ENCODE measurements at regions not wholly inside any gene's neighbourhood (a gene's known extent, or its start where the extent isn't known, plus 50 kb on each side); places are given as distances from the start of the nearest gene placed in this dataset.

DNA sequence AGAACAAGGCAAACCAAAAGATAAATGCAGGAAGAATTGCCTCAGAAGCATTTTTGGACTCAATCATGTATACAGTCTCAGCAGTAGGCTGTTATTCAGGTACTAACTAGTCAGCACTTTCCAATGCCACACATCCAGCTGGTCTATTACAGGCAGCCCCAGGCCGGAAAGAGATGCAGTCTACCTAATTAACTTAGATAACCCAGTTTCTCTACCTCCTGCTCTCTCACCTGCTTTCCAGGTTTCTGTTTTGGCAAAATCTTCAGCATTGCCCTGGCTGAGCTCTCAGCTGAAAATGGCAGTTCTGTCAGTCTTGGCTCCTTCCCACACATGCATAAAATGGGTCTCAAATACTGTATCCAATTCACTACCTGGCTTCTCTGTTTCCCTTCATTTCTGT, 101.3 kb upstream of the UFL1 start:
- Histone ChIP-seq H3K27ac (ENCODE audit: low read depth in 1 of 2, low read length in 2 of 2) (no peak overlapping the region), H3K9ac (ENCODE audit: low read depth in 1 of 2, low read length in 2 of 2) (no peak overlapping the region), H3K4me1 (ENCODE audit: control insufficient read depth in 4 of 4, insufficient read depth in 4 of 4, low read length in 3 of 4) (no peaks in the 10 kb centered on the region), H3K27me3 (ENCODE audit: control insufficient read depth in 4 of 4, insufficient read depth in 4 of 4, low read length in 3 of 4) (no peaks in the 10 kb centered on the region), H3K9me3 (ENCODE audit: control insufficient read depth in 4 of 4, low read length in 3 of 4) (peaks cover 0 to 2% (median 0%) of the 10 kb centered on the region in 4 donors), H3K36me3 (ENCODE audit: control insufficient read depth in 4 of 4, insufficient read depth in 3 of 4, low read depth in 1 of 4, low read length in 3 of 4) (no peaks in the 10 kb centered on the region), H3K4me3 (ENCODE audit: low read depth in 1 of 3, low read length in 3 of 3) (no peak overlapping the region)
- TF ChIP-seq, protein P1, sequence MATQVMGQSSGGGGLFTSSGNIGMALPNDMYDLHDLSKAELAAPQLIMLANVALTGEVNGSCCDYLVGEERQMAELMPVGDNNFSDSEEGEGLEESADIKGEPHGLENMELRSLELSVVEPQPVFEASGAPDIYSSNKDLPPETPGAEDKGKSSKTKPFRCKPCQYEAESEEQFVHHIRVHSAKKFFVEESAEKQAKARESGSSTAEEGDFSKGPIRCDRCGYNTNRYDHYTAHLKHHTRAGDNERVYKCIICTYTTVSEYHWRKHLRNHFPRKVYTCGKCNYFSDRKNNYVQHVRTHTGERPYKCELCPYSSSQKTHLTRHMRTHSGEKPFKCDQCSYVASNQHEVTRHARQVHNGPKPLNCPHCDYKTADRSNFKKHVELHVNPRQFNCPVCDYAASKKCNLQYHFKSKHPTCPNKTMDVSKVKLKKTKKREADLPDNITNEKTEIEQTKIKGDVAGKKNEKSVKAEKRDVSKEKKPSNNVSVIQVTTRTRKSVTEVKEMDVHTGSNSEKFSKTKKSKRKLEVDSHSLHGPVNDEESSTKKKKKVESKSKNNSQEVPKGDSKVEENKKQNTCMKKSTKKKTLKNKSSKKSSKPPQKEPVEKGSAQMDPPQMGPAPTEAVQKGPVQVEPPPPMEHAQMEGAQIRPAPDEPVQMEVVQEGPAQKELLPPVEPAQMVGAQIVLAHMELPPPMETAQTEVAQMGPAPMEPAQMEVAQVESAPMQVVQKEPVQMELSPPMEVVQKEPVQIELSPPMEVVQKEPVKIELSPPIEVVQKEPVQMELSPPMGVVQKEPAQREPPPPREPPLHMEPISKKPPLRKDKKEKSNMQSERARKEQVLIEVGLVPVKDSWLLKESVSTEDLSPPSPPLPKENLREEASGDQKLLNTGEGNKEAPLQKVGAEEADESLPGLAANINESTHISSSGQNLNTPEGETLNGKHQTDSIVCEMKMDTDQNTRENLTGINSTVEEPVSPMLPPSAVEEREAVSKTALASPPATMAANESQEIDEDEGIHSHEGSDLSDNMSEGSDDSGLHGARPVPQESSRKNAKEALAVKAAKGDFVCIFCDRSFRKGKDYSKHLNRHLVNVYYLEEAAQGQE (IDR thresholded peaks at IDR 0.05), result no peak
- no peak for TF ChIP-seq YY1 (IDR thresholded peaks at IDR 0.05)
- TF ChIP-seq NR2F2 (IDR thresholded peaks at IDR 0.05), result no peak
- TF ChIP-seq, protein P2, sequence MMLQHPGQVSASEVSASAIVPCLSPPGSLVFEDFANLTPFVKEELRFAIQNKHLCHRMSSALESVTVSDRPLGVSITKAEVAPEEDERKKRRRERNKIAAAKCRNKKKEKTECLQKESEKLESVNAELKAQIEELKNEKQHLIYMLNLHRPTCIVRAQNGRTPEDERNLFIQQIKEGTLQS (IDR thresholded peaks at IDR 0.05), result no peak
- no peak for TF ChIP-seq SP1 (IDR thresholded peaks at IDR 0.05)
- TF ChIP-seq FOXA2 (IDR thresholded peaks at IDR 0.05), result no peak
- DNase-seq (ENCODE audit: low spot score), result no peak
- WGBS, result 61% methylated on average over 1 of the region's 1 CpG

DNA sequence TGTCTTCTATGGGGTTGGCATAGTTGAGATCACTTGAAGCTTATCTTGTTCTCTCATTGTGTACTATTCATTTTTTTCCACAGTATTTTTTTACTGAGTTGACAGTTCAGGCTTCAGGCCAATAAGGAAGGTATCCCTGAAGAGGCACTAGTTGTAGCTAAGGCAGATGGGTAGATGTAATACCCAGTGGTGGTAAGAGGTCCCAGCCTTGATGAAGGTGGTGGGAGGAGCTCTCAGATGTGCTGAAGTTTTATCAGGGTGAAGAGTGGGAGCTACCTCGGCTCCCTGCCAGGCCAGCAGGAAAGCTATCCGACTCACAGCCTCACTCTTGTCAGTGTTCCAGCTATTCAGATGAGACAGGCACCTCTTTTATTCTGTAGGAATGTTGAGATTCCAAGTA, 87.7 kb upstream of the UFL1 start:
- H3K27me3 ChIP-seq (ENCODE audit: control insufficient read depth in 4 of 4, insufficient read depth in 4 of 4, low read length in 3 of 4), result no peaks in the 10 kb centered on the region
- TF ChIP-seq JUND (IDR thresholded peaks at IDR 0.05) (no peak), RAD21 (IDR thresholded peaks at IDR 0.05) (no peak), FOXA2 (IDR thresholded peaks at IDR 0.05) (no peak), SP1 (IDR thresholded peaks at IDR 0.05) (no peak), TAF1 (conservative IDR thresholded peaks at IDR 0.05) (no peak), NR2F2 (IDR thresholded peaks at IDR 0.05) (no peak), YY1 (IDR thresholded peaks at IDR 0.05) (no peak), HNF4A (conservative IDR thresholded peaks at IDR 0.05) (no peak), HNF4G (IDR thresholded peaks at IDR 0.05) (no peak), EGR1 (IDR thresholded peaks at IDR 0.05; ENCODE audit: low read depth in 2 of 2) (no peak), GABPA (IDR thresholded peaks at IDR 0.05 in 1 of 2, conservative IDR thresholded peaks at IDR 0.05 in 1 of 2) (no peak)
- TF ChIP-seq, protein P3, sequence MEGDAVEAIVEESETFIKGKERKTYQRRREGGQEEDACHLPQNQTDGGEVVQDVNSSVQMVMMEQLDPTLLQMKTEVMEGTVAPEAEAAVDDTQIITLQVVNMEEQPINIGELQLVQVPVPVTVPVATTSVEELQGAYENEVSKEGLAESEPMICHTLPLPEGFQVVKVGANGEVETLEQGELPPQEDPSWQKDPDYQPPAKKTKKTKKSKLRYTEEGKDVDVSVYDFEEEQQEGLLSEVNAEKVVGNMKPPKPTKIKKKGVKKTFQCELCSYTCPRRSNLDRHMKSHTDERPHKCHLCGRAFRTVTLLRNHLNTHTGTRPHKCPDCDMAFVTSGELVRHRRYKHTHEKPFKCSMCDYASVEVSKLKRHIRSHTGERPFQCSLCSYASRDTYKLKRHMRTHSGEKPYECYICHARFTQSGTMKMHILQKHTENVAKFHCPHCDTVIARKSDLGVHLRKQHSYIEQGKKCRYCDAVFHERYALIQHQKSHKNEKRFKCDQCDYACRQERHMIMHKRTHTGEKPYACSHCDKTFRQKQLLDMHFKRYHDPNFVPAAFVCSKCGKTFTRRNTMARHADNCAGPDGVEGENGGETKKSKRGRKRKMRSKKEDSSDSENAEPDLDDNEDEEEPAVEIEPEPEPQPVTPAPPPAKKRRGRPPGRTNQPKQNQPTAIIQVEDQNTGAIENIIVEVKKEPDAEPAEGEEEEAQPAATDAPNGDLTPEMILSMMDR (IDR thresholded peaks at IDR 0.05; ENCODE audit: low read depth, low read length, missing input control), result no peak
- TF ChIP-seq, protein P1 (IDR thresholded peaks at IDR 0.05), result no peak
- TF ChIP-seq, protein P2 (IDR thresholded peaks at IDR 0.05), result no peak
- TF ChIP-seq, protein P4, sequence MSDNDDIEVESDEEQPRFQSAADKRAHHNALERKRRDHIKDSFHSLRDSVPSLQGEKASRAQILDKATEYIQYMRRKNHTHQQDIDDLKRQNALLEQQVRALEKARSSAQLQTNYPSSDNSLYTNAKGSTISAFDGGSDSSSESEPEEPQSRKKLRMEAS (IDR thresholded peaks at IDR 0.05), result no peak
- TF ChIP-seq, protein P5, sequence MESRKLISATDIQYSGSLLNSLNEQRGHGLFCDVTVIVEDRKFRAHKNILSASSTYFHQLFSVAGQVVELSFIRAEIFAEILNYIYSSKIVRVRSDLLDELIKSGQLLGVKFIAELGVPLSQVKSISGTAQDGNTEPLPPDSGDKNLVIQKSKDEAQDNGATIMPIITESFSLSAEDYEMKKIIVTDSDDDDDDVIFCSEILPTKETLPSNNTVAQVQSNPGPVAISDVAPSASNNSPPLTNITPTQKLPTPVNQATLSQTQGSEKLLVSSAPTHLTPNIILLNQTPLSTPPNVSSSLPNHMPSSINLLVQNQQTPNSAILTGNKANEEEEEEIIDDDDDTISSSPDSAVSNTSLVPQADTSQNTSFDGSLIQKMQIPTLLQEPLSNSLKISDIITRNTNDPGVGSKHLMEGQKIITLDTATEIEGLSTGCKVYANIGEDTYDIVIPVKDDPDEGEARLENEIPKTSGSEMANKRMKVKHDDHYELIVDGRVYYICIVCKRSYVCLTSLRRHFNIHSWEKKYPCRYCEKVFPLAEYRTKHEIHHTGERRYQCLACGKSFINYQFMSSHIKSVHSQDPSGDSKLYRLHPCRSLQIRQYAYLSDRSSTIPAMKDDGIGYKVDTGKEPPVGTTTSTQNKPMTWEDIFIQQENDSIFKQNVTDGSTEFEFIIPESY (IDR thresholded peaks at IDR 0.05), result no peak
- WGBS, result 73% methylated on average over 2 of the region's 2 CpGs
- no peak overlapping the region for H3K27ac ChIP-seq (ENCODE audit: low read depth in 1 of 2, low read length in 2 of 2)
- peaks cover 0 to 15% (median 2%) of the 10 kb centered on the region in 4 donors for H3K9me3 ChIP-seq (ENCODE audit: control insufficient read depth in 4 of 4, low read length in 3 of 4)
- no peak for DNase-seq (ENCODE audit: low spot score)
- H3K4me3 ChIP-seq (ENCODE audit: low read depth in 1 of 3, low read length in 3 of 3), result no peak overlapping the region
- H3K4me1 ChIP-seq (ENCODE audit: control insufficient read depth in 4 of 4, insufficient read depth in 4 of 4, low read length in 3 of 4), result no peaks in the 10 kb centered on the region
- no peak overlapping the region for H3K9ac ChIP-seq (ENCODE audit: low read depth in 1 of 2, low read length in 2 of 2)
- H3K36me3 ChIP-seq (ENCODE audit: control insufficient read depth in 4 of 4, insufficient read depth in 3 of 4, low read depth in 1 of 4, low read length in 3 of 4), result no peaks in the 10 kb centered on the region
